ENCODE measurements at regions not wholly inside any gene's neighbourhood (a gene's known extent, or its start where the extent isn't known, plus 50 kb on each side); places are given as distances from the start of the nearest gene placed in this dataset.

- Mint-ChIP-seq H3K27ac (no peak overlapping the region), H3K9me3 (peaks cover 2 to 8% of the 10 kb centered on the region in 2 donors), H3K4me1 (no peaks in the 10 kb centered on the region), H3K36me3 (peaks cover 6% of the 10 kb centered on the region), H3K4me3 (no peak overlapping the region), H3K27me3 (ENCODE audit: low read depth in 2 of 2) (peaks cover 16 to 17% of the 10 kb centered on the region in 2 donors)
- ATAC-seq = no peak
- Histone ChIP-seq H3K4me1 (ENCODE audit: control insufficient read depth, insufficient read depth, low read length) (no peaks in the 10 kb centered on the region), H3K4me3 (ENCODE audit: low read length) (no peak overlapping the region), H3K27ac (ENCODE audit: low read length) (no peak overlapping the region), H3K36me3 (ENCODE audit: control insufficient read depth, insufficient read depth, low read length) (no peaks in the 10 kb centered on the region), H3K27me3 (ENCODE audit: control insufficient read depth, insufficient read depth, low read length) (no peaks in the 10 kb centered on the region), H3K9me3 (ENCODE audit: control insufficient read depth, insufficient read depth, low read length) (no peaks in the 10 kb centered on the region)
- TF ChIP-seq, protein P1, sequence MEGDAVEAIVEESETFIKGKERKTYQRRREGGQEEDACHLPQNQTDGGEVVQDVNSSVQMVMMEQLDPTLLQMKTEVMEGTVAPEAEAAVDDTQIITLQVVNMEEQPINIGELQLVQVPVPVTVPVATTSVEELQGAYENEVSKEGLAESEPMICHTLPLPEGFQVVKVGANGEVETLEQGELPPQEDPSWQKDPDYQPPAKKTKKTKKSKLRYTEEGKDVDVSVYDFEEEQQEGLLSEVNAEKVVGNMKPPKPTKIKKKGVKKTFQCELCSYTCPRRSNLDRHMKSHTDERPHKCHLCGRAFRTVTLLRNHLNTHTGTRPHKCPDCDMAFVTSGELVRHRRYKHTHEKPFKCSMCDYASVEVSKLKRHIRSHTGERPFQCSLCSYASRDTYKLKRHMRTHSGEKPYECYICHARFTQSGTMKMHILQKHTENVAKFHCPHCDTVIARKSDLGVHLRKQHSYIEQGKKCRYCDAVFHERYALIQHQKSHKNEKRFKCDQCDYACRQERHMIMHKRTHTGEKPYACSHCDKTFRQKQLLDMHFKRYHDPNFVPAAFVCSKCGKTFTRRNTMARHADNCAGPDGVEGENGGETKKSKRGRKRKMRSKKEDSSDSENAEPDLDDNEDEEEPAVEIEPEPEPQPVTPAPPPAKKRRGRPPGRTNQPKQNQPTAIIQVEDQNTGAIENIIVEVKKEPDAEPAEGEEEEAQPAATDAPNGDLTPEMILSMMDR (IDR thresholded peaks at IDR 0.05) = no peak
- no peak for DNase-seq
- intact Hi-C loops (cut with micrococcal nuclease) = no loop called here
- no CpG with 5 or more reads among the region's 2 CpGs for WGBS (ENCODE audit: insufficient coverage)
Measured at GRCh38 chr5:71886406-71886805, 167.3 kb downstream of the CARTPT start.

DNA sequence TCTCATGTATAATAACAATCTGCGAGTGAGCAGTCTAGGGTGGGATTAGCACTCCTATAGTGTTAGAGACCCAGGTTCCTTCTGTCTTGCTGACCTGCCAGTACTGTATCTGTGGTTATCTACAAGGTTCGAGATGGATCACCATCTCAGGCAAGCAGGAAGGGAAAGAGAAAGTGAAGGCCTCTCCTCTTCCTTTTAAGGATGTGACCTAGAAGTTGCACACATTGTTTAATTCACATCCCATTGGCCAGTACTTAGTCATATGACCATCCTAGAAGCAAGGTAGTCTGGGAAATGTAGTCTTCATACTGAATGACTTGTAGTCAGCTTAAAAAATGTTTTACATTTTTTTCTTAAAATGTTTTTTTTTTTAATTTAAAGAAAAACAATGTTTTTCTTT, 168.6 kb downstream of the CARTPT start:
- Mint-ChIP-seq H3K4me1 (no peaks in the 10 kb centered on the region), H3K27me3 (ENCODE audit: low read depth in 2 of 2) (peaks cover 11 to 17% of the 10 kb centered on the region in 2 donors), H3K27ac (no peak overlapping the region), H3K9me3 (peaks cover 2 to 8% of the 10 kb centered on the region in 2 donors), H3K36me3 (peaks cover 6% of the 10 kb centered on the region), H3K4me3 (no peak overlapping the region)
- intact Hi-C loops (cut with micrococcal nuclease) = no loop called here
- Histone ChIP-seq H3K4me1 (ENCODE audit: control insufficient read depth, insufficient read depth, low read length) (no peaks in the 10 kb centered on the region), H3K9me3 (ENCODE audit: control insufficient read depth, insufficient read depth, low read length) (no peaks in the 10 kb centered on the region), H3K4me3 (ENCODE audit: low read length) (no peak overlapping the region), H3K27ac (ENCODE audit: low read length) (no peak overlapping the region), H3K27me3 (ENCODE audit: control insufficient read depth, insufficient read depth, low read length) (no peaks in the 10 kb centered on the region), H3K36me3 (ENCODE audit: control insufficient read depth, insufficient read depth, low read length) (no peaks in the 10 kb centered on the region)
- peak; percentile 73 to 95 (median 93) for ATAC-seq
- WGBS (ENCODE audit: insufficient coverage) = 83% methylated on average over 2 of the region's 2 CpGs
- TF ChIP-seq, protein P1 (IDR thresholded peaks at IDR 0.05) = no peak
- peak in 1 of 2 donors; percentile 69 for DNase-seq

GRCh38 chr5:71891406-71891805, 172.3 kb downstream of the CARTPT start:
- no peak overlapping the region for H3K4me3 Mint-ChIP-seq
- Histone ChIP-seq H3K27ac (ENCODE audit: low read length) (no peak overlapping the region), H3K36me3 (ENCODE audit: control insufficient read depth, insufficient read depth, low read length) (no peaks in the 10 kb centered on the region), H3K9me3 (ENCODE audit: control insufficient read depth, insufficient read depth, low read length) (no peaks in the 10 kb centered on the region), H3K27me3 (ENCODE audit: control insufficient read depth, insufficient read depth, low read length) (no peaks in the 10 kb centered on the region), H3K4me1 (ENCODE audit: control insufficient read depth, insufficient read depth, low read length) (no peaks in the 10 kb centered on the region), H3K4me3 (ENCODE audit: low read length) (no peak overlapping the region)
- TF ChIP-seq, protein P1 (IDR thresholded peaks at IDR 0.05) = no peak
- peaks cover 6% of the 10 kb centered on the region for H3K36me3 Mint-ChIP-seq
- intact Hi-C loops (cut with micrococcal nuclease) = no loop called here
- H3K27me3 Mint-ChIP-seq (ENCODE audit: low read depth in 2 of 2) = peaks cover 14 to 17% of the 10 kb centered on the region in 2 donors
- DNase-seq (no peak), ATAC-seq (no peak)
- peaks cover 2 to 8% of the 10 kb centered on the region in 2 donors for H3K9me3 Mint-ChIP-seq
- WGBS (ENCODE audit: insufficient coverage) = 67% methylated on average over 1 of the region's 1 CpG
- H3K4me1 Mint-ChIP-seq = no peaks in the 10 kb centered on the region
- no peak overlapping the region for H3K27ac Mint-ChIP-seq

- Histone ChIP-seq H3K4me3 (ENCODE audit: low read length) (no peak overlapping the region), H3K27ac (ENCODE audit: low read length) (no peak overlapping the region), H3K9me3 (ENCODE audit: control insufficient read depth, insufficient read depth, low read length) (no peaks in the 10 kb centered on the region), H3K36me3 (ENCODE audit: control insufficient read depth, insufficient read depth, low read length) (no peaks in the 10 kb centered on the region), H3K27me3 (ENCODE audit: control insufficient read depth, insufficient read depth, low read length) (no peaks in the 10 kb centered on the region), H3K4me1 (ENCODE audit: control insufficient read depth, insufficient read depth, low read length) (no peaks in the 10 kb centered on the region)
- Mint-ChIP-seq H3K9me3 (peaks cover 2 to 8% of the 10 kb centered on the region in 2 donors), H3K27me3 (ENCODE audit: low read depth in 2 of 2) (peaks cover 14 to 17% of the 10 kb centered on the region in 2 donors), H3K4me1 (no peaks in the 10 kb centered on the region), H3K27ac (no peak overlapping the region), H3K36me3 (peaks cover 6% of the 10 kb centered on the region), H3K4me3 (no peak overlapping the region)
- WGBS (ENCODE audit: insufficient coverage) = 83% methylated on average over 4 of the region's 4 CpGs
- intact Hi-C loops (cut with micrococcal nuclease) = no loop called here
- ATAC-seq (no peak), DNase-seq (no peak)
- TF ChIP-seq, protein P1 (IDR thresholded peaks at IDR 0.05) = no peak
Measured at GRCh38 chr5:71891856-71892255, 172.8 kb downstream of the CARTPT start.
